KOPT-K1 (cell line): ENCODE measurements at regions not wholly inside any gene's neighbourhood (a gene's known extent, or its start where the extent isn't known, plus 50 kb on each side); places are given as distances from the start of the nearest gene placed in this dataset.
A peak's percentile ranks its signal among the peaks of the same experiment; 100 is the strongest.

Experiments
- H3K27ac ChIP-seq: fragments of 200-600 bp; sonication (generic); 2 replicates; pipeline ENCODE4 v1.5.1; 2016; ENCODE audit warnings: antibody characterized with exemption, mild to moderate bottlenecking, low read depth, low read length; ENCODE audit not compliant: poor library complexity, severe bottlenecking
- H3K36me3 ChIP-seq: fragments of 200-600 bp; sonication (generic); 2 replicates; pipeline ENCODE4 v1.5.1; 2017; ENCODE audit warnings: antibody characterized with exemption, mild to moderate bottlenecking, low read length, moderate library complexity; ENCODE audit not compliant: insufficient read depth
- H3K9me3 ChIP-seq: fragments of 200-600 bp; sonication (generic); 2 replicates; pipeline ENCODE4 v1.5.1; 2017; ENCODE audit warnings: antibody characterized with exemption, low read length, mild to moderate bottlenecking; ENCODE audit not compliant: insufficient read depth, poor library complexity, severe bottlenecking

- Histone ChIP-seq H3K36me3 (no peaks in the 10 kb centered on the region), H3K27ac (no peak overlapping the region), H3K9me3 (no peaks in the 10 kb centered on the region)
Measured at GRCh38 chr11:134906356-134906955, 494.4 kb upstream of the B3GAT1 start.

DNA sequence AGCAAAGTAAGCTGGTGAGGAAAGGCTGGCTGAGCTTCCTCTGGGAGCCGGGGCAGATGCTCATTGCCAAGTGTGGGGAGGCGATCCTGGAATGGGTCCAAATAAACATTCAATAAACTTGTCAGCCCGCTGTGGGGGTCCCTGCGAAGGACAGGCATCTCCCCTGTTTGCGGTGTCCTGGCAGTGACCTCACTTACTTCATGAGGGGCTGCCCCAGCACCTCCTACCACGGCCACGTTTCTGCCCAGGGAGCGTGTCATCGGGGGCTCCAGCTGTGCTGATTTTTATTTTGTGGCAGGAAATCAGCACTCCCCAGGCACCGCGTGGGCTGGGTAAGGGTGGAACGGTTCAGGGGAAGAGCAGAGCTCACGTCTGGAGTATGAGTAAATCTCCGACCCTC is 493.9 kb upstream of the B3GAT1 start:
- no peaks in the 10 kb centered on the region for H3K9me3 ChIP-seq
- H3K27ac ChIP-seq: no peak overlapping the region
- H3K36me3 ChIP-seq: no peaks in the 10 kb centered on the region

DNA sequence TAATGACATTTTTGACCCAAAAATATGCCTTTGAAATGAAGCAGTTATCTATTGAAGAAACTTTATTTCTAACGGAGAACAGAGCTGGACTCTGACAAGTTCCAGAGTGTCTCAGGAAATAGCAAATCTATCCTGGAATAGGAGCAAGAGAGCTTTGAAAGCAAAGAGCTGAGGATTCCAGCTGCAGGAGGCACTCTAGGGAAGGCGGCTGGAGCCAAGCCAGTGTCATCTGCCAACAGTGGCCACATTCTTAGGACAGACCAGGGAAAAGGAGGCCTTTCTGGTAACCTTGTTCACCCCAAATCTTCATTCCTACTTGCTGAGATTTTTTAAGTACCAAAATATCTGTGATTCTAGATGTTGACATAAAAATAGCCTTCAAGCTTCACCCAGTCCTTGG is 493.5 kb upstream of the B3GAT1 start:
- no peak overlapping the region for H3K27ac ChIP-seq
- no peaks in the 10 kb centered on the region for H3K9me3 ChIP-seq
- no peaks in the 10 kb centered on the region for H3K36me3 ChIP-seq

DNA sequence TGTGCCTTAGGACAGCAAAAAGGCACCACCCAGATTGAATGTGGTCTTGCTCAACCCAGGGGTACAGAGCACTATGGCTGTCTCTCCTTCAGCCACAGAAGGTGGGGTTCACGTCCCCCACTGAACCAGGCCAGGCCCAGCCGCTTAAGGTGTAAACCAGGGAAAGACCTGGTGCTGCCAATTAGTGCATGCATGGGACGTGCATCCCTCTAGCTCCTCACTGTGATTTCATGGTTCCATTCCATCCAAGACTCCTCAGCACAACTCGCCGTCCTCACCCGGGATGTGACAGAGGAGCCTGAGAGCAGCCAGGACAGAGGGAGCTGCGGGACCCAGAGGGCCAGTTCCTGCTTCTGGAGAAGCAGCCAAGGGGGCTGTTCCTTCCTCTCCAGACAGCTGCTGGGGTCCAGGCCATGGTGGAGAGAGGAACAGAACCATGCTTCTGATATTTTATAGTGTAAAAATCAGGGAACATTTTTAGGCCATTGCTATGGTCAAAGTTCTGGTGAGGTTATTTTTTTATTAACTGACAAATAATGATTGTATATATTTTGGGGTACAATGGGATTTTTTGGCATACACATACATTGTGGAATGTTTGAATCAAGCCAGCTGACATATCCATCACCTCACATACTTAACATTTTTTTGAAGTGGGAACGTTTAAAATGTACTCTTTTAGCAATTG is 492.2 kb upstream of the B3GAT1 start:
- Histone ChIP-seq H3K36me3 (no peaks in the 10 kb centered on the region), H3K27ac (no peak overlapping the region), H3K9me3 (no peaks in the 10 kb centered on the region)

GRCh38 chr11:134901955-134902918 is 490.2 kb upstream of the B3GAT1 start:
- H3K9me3 ChIP-seq: no peaks in the 10 kb centered on the region

DNA sequence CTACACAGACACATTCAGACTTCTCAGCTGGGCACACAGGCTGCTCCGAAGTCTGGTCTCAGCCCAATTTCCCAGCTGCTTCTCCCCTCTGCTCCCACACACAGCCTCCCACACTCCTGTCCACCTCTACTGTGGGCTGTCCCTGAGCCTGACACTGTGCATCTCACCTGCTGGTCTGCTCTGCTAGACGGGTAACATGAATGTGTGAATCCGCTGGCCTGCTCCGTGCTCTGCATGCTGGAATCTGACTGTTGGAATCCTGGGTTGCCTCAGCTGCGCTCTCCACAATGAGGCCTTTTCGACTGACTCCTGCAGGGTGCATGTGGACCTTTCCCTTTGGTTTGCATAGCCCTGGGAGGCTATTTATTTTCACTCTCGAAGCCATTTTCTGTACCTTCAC is 489.5 kb upstream of the B3GAT1 start:
- no peak overlapping the region for H3K27ac ChIP-seq
- no peaks in the 10 kb centered on the region for H3K9me3 ChIP-seq
- no peaks in the 10 kb centered on the region for H3K36me3 ChIP-seq

More at GRCh38 chr11:134901955-134902918, 490.2 kb upstream of the B3GAT1 start:
- Histone ChIP-seq H3K36me3 (no peaks in the 10 kb centered on the region), H3K27ac (no peak overlapping the region)

- no peaks in the 10 kb centered on the region for H3K36me3 ChIP-seq
- peak overlapping the region; percentile 45 for H3K27ac ChIP-seq
- peaks cover 6% of the 10 kb centered on the region for H3K9me3 ChIP-seq
Measured at GRCh38 chr11:134893810-134894685, 482.0 kb upstream of the B3GAT1 start.

GRCh38 chr11:134890446-134890845 is 478.4 kb upstream of the B3GAT1 start:
- no peak overlapping the region for H3K27ac ChIP-seq
- H3K9me3 ChIP-seq: peaks cover 6% of the 10 kb centered on the region
- no peaks in the 10 kb centered on the region for H3K36me3 ChIP-seq

GRCh38 chr11:134889832-134890231 is 477.8 kb upstream of the B3GAT1 start:
- no peak overlapping the region for H3K27ac ChIP-seq
- H3K9me3 ChIP-seq: peaks cover 6% of the 10 kb centered on the region
- no peaks in the 10 kb centered on the region for H3K36me3 ChIP-seq

GRCh38 chr11:134888821-134889220 is 476.8 kb upstream of the B3GAT1 start:
- Histone ChIP-seq H3K27ac (no peak overlapping the region), H3K9me3 (peaks cover 6% of the 10 kb centered on the region), H3K36me3 (no peaks in the 10 kb centered on the region)

DNA sequence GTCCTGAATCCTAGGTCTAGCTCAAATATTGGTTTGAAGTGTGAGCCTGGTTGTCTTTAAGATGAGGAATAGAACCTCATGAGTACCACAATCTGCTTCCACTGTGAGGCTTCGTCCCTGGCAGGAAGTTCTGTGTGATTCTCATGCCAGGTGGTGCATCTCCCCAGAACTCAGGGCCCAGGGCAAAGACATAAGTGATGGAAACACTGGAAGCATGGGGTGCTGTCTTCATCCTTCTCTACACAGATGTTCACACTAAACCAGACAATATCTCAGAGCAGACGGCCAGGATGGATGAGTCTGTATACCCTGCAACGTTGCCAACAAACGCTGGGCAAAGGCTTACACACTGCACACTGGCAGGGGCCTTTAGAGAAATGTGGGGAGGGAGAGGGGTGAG is 475.9 kb upstream of the B3GAT1 start:
- H3K9me3 ChIP-seq: peaks cover 6% of the 10 kb centered on the region
- H3K36me3 ChIP-seq: no peaks in the 10 kb centered on the region
- no peak overlapping the region for H3K27ac ChIP-seq

DNA sequence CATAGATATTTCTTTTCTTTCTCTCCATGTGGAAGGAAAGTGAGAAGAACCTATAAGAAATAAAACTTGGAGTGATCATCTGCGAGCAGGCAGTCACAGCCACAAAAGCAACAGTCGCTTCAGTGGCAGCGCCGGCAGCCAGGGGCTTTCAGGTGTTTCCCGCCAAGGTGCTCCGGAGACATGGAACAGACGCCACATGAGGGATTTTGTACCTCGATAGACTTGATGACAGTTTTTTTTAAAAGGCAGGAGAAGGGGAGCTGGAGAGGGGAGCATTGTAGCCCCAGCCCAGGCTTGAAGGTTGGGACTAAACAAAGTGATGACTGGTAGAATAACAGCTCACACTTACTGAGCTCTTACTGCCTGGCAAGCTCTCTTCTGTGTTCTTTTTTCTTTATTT is 471.4 kb upstream of the B3GAT1 start:
- no peaks in the 10 kb centered on the region for H3K9me3 ChIP-seq
- no peaks in the 10 kb centered on the region for H3K36me3 ChIP-seq
- no peak overlapping the region for H3K27ac ChIP-seq

- no peaks in the 10 kb centered on the region for H3K9me3 ChIP-seq
- H3K27ac ChIP-seq: no peak overlapping the region
- no peaks in the 10 kb centered on the region for H3K36me3 ChIP-seq
Measured at GRCh38 chr11:134882671-134883297, 470.7 kb upstream of the B3GAT1 start.

- Histone ChIP-seq H3K36me3 (no peaks in the 10 kb centered on the region), H3K9me3 (no peaks in the 10 kb centered on the region), H3K27ac (no peak overlapping the region)
Measured at GRCh38 chr11:134882141-134882540, 470.1 kb upstream of the B3GAT1 start.
